SK-N-SH (cell line): ENCODE measurements at regions not wholly inside any gene's neighbourhood (a gene's known extent, or its start where the extent isn't known, plus 50 kb on each side); places are given as distances from the start of the nearest gene placed in this dataset.

Source experiments
- CTCF ChIA-PET: fragments of 300-600, 350-600 bp; formaldehyde crosslinking; extraction: SDS; loops from one replicate; lab custom pipeline; 2021; lab: Yijun Ruan, JAX
- POLR2A ChIA-PET: fragments of 350-600 bp; sonication (Branson Sonifier 250); formaldehyde crosslinking; extraction: SDS; loops from one replicate; lab custom pipeline; 2020; ENCODE audit warnings: antibody characterized with exemption, inconsistent platforms; lab: Yijun Ruan, JAX
- DNase-seq: peaks from one replicate; pipeline ENCODE4 v3.0.0; 2012
- H2AFZ ChIP-seq: fragments of 200-600 bp; sonication (generic); 2 replicates; pipeline ENCODE4 v1.8.1; 2016; ENCODE audit warnings: antibody characterized with exemption, mild to moderate bottlenecking, low read depth
- H3F3A ChIP-seq: fragments of 200-600 bp; sonication (generic); replicated peaks from 2 replicates; pipeline ENCODE3; 2016; ENCODE audit warnings: antibody characterized with exemption, mild to moderate bottlenecking; ENCODE audit not compliant: insufficient read depth
- H3K27ac ChIP-seq, 2 experiments: fragments of 200-500 bp in 1 of 2; fragments of 200-600 bp in 1 of 2; sonication (Bioruptor generic) in 1 of 2; sonication (generic), shearing (Covaris generic) in 1 of 2; 2 replicates each; pipeline versions ENCODE4 v1.5.1 to v1.6.1; 2014 to 2016; ENCODE audit warnings: low read depth in 2 of 2, inconsistent platforms in 1 of 2, low read length in 1 of 2, mild to moderate bottlenecking in 1 of 2, mixed read lengths in 1 of 2
- H3K27me3 ChIP-seq: fragments of 200-600 bp; sonication (generic), shearing (Covaris generic); 2 replicates; pipeline ENCODE4 v1.6.1; 2016; ENCODE audit warnings: mixed run types; ENCODE audit not compliant: insufficient read depth
- H3K36me3 ChIP-seq, 2 experiments: fragments of 200-500 bp in 1 of 2; fragments of 200-600 bp in 1 of 2; sonication (Bioruptor generic) in 1 of 2; sonication (generic) in 1 of 2; replicated peaks in 1 of 2; 2 replicates each; pipeline versions ENCODE3 to v1.5.1; 2014 to 2016; ENCODE audit warnings: low read length in 1 of 2, mild to moderate bottlenecking in 1 of 2; ENCODE audit not compliant: insufficient read depth in 2 of 2, control insufficient read depth in 1 of 2
- H3K4me1 ChIP-seq, 2 experiments: fragments of 200-500 bp in 1 of 2; fragments of 200-600 bp in 1 of 2; sonication (Bioruptor generic) in 1 of 2; sonication (generic), shearing (Covaris generic) in 1 of 2; 2 replicates each; pipeline versions ENCODE4 v1.5.1 to v1.6.1; 2014 to 2016; ENCODE audit warnings: low read depth in 1 of 2, low read length in 1 of 2, mixed run types in 1 of 2; ENCODE audit not compliant: insufficient read depth in 2 of 2, control insufficient read depth in 1 of 2
- H3K4me2 ChIP-seq: fragments of 200-600 bp; sonication (generic), shearing (Covaris generic); 2 replicates; pipeline ENCODE4 v1.6.1; 2017; ENCODE audit warnings: mixed run types
- H3K4me3 ChIP-seq, 2 experiments: fragments of 200-500 bp in 1 of 2; fragments of 200-600 bp in 1 of 2; sonication (Bioruptor generic) in 1 of 2; sonication (generic), shearing (Covaris generic) in 1 of 2; 2 replicates each; pipeline versions ENCODE4 v1.5.1 to v1.8.1; 2014 to 2016; ENCODE audit warnings: low read depth in 2 of 2, inconsistent platforms in 1 of 2, low read length in 1 of 2, mild to moderate bottlenecking in 1 of 2, mixed read lengths in 1 of 2, moderate library complexity in 1 of 2
- H3K79me2 ChIP-seq: fragments of 200-600 bp; sonication (generic); 2 replicates; pipeline ENCODE4 v1.8.1; 2017; ENCODE audit warnings: mild to moderate bottlenecking; ENCODE audit not compliant: insufficient read depth
- H3K9ac ChIP-seq: fragments of 200-600 bp; sonication (generic); 2 replicates; pipeline ENCODE4 v1.6.1; 2017; ENCODE audit warnings: mixed run types
- H3K9me2 ChIP-seq: fragments of 200-600 bp; sonication (generic); 2 replicates; pipeline ENCODE4 v1.6.1; 2017; ENCODE audit warnings: mixed run types
- H3K9me3 ChIP-seq: fragments of 200-600 bp; sonication (generic); 2 replicates; pipeline ENCODE4 v1.6.1; 2017; ENCODE audit warnings: mixed run types, mild to moderate bottlenecking, moderate library complexity
- H4K20me1 ChIP-seq: fragments of 200-600 bp; sonication (generic); 2 replicates; pipeline ENCODE4 v1.6.1; 2017; ENCODE audit warnings: mild to moderate bottlenecking, mixed run types; ENCODE audit not compliant: insufficient read depth
- CHD2 ChIP-seq: fragments of 150-350 bp; IDR thresholded peaks from 2 replicates; pipeline ENCODE4 v1.6.1; 2018; ENCODE audit warnings: low read length; ENCODE audit not compliant: partially characterized antibody
- GATA2 ChIP-seq: sonication (generic); formaldehyde crosslinking; IDR thresholded peaks from 2 replicates; pipeline ENCODE4 v1.5.0; 2020; ENCODE audit warnings: mild to moderate bottlenecking, missing genetic modification reagents
- IRF3 ChIP-seq: fragments of 150-350 bp; IDR thresholded peaks from 2 replicates; pipeline ENCODE4 v1.6.1; 2016; ENCODE audit warnings: mild to moderate bottlenecking, low read depth, low read length
- MAX ChIP-seq: IDR thresholded peaks from 2 replicates; pipeline ENCODE4 v1.4.0; 2012; ENCODE audit warnings: low read depth
- MEF2A ChIP-seq: IDR thresholded peaks from 2 replicates; pipeline ENCODE4 v1.4.0; 2012; ENCODE audit warnings: low read depth, borderline replicate concordance
- NFIC ChIP-seq: IDR thresholded peaks from 2 replicates; pipeline ENCODE4 v1.4.0; 2012; ENCODE audit warnings: borderline replicate concordance
- NRF1 ChIP-seq: IDR thresholded peaks from 2 replicates; pipeline ENCODE4 v1.6.1; 2012; ENCODE audit warnings: low read depth, mild to moderate bottlenecking, low read length
- PBX3 ChIP-seq: IDR thresholded peaks from 2 replicates; pipeline ENCODE4; 2012
- REST ChIP-seq: IDR thresholded peaks from 2 replicates; pipeline ENCODE4 v1.6.1; 2012; ENCODE audit warnings: mild to moderate bottlenecking, low read depth, low read length, moderate library complexity
- RFX5 ChIP-seq: IDR thresholded peaks from 2 replicates; pipeline ENCODE4 v1.6.1; 2012; ENCODE audit warnings: mild to moderate bottlenecking, improper control_type of control experiment, low read length
- RXRA ChIP-seq: IDR thresholded peaks from 2 replicates; pipeline ENCODE4 v1.4.0; 2012; ENCODE audit warnings: low read depth, mild to moderate bottlenecking, borderline replicate concordance
- TCF12 ChIP-seq: IDR thresholded peaks from 2 replicates; pipeline ENCODE4 v1.4.0; 2012
- TEAD4 ChIP-seq: IDR thresholded peaks from 2 replicates; pipeline ENCODE4 v1.4.0; 2012; ENCODE audit warnings: mild to moderate bottlenecking, borderline replicate concordance; ENCODE audit not compliant: insufficient read depth
- USF1 ChIP-seq: IDR thresholded peaks from 2 replicates; pipeline ENCODE4 v1.4.0; 2012; ENCODE audit warnings: low read depth, borderline replicate concordance
- USF2 ChIP-seq: fragments of 150-350 bp; IDR thresholded peaks from 2 replicates; pipeline ENCODE4 v1.6.1; 2017; ENCODE audit warnings: antibody characterized with exemption, low read length, low read depth, borderline replicate concordance
- ZBTB33 ChIP-seq: IDR thresholded peaks from 2 replicates; pipeline ENCODE4 v1.4.0; 2012; ENCODE audit warnings: low read depth, borderline replicate concordance
- WGBS: methylation state at CpG from one replicate; pipeline ENCODE4 v1.1.6; 2017; ENCODE audit warnings: low lambda C conversion rate; 5-methylcytosine and 5-hydroxymethylcytosine counted together

- H4K20me1 ChIP-seq = no peaks in the 10 kb centered on the region
- H3K9me3 ChIP-seq = no peaks in the 10 kb centered on the region
- no peak overlapping the region for H3K9ac ChIP-seq
- DNase-seq = no peak
- WGBS = 76% methylated on average over 4 of the region's 4 CpGs
- H3K4me1 ChIP-seq = no peaks in the 10 kb centered on the region; a peak in 1 of 4 replicates
- H3K27me3 ChIP-seq = no peaks in the 10 kb centered on the region
- H3K4me2 ChIP-seq = no peak overlapping the region
- CTCF ChIA-PET = interaction anchor here (1.6 kb wide), 1 partner anchor 14 kb away, joined by 5 read pairs; no protein-coding TSS in a partner anchor
- no peaks in the 10 kb centered on the region for H3F3A ChIP-seq
- no peak overlapping the region for H3K27ac ChIP-seq
- POLR2A ChIA-PET = interaction anchor here (0.7 kb wide), 1 partner anchor 128 kb away, joined by 3 read pairs; the partner anchor contains the start of gene ID2
- no peaks in the 10 kb centered on the region for H3K79me2 ChIP-seq
- no peak overlapping the region for H2AFZ ChIP-seq
- H3K9me2 ChIP-seq = 0 out of 2 replicates have a peak, but pooled peaks cover 3% of the 10 kb centered on the region
- no peak overlapping the region for H3K4me3 ChIP-seq
- TF ChIP-seq TCF12 = no peak
- no peak for TF ChIP-seq PBX3
- TF ChIP-seq ZBTB33 = no peak
- TF ChIP-seq USF1 = no peak
- TF ChIP-seq CHD2 = no peak
- no peak for TF ChIP-seq MAX
- TF ChIP-seq NRF1 = no peak
- no peak for TF ChIP-seq RFX5
- no peak for TF ChIP-seq USF2
- TF ChIP-seq NFIC = no peak
- H3K36me3 ChIP-seq = no peaks in the 10 kb centered on the region
Measured at GRCh38 chr2:8553643-8554042, 128.2 kb upstream of the ID2 start.

- no peak overlapping the region for H2AFZ ChIP-seq
- H3K9me2 ChIP-seq = 0 out of 2 replicates have a peak, but pooled peaks cover 3% of the 10 kb centered on the region
- ChIA-PET CTCF (no interaction called here), POLR2A (no interaction called here)
- no peak overlapping the region for H3K4me3 ChIP-seq
- no peak for DNase-seq
- H3K4me1 ChIP-seq = no peaks in the 10 kb centered on the region
- no peaks in the 10 kb centered on the region for H3F3A ChIP-seq
- 77% methylated on average over 9 of the region's 9 CpGs for WGBS
- no peaks in the 10 kb centered on the region for H3K79me2 ChIP-seq
- no peaks in the 10 kb centered on the region for H4K20me1 ChIP-seq
- no peaks in the 10 kb centered on the region for H3K36me3 ChIP-seq
- H3K27ac ChIP-seq = no peak overlapping the region
- H3K4me2 ChIP-seq = no peak overlapping the region
- H3K9me3 ChIP-seq = no peaks in the 10 kb centered on the region
- H3K27me3 ChIP-seq = no peaks in the 10 kb centered on the region
- H3K9ac ChIP-seq = no peak overlapping the region
- no peak for TF ChIP-seq USF1
- TF ChIP-seq RXRA = no peak
- TF ChIP-seq REST = no peak
- TF ChIP-seq MEF2A = no peak
- TF ChIP-seq IRF3 = no peak
- no peak for TF ChIP-seq TEAD4
- TF ChIP-seq GATA2 (CRISPR knock-in tag) = no peak
Measured at GRCh38 chr2:8554296-8554806, 127.5 kb upstream of the ID2 start.
